Ishikawa (cell line): ENCODE measurements at regions not wholly inside any gene's neighbourhood (a gene's known extent, or its start where the extent isn't known, plus 50 kb on each side); places are given as distances from the start of the nearest gene placed in this dataset.

Experiments used
- CEBPB ChIP-seq: IDR thresholded peaks from 2 replicates; pipeline ENCODE4 v1.6.1; 2012
- CREB1 ChIP-seq: IDR thresholded peaks from 2 replicates; pipeline ENCODE4 v1.6.1; 2012; ENCODE audit warnings: low read depth
- EGR1 ChIP-seq: IDR thresholded peaks from 2 replicates; pipeline ENCODE4 v1.6.1; 2012
- EP300 ChIP-seq: IDR thresholded peaks from 2 replicates; pipeline ENCODE4 v1.6.1; 2012; ENCODE audit warnings: borderline replicate concordance
- FOXM1 ChIP-seq: IDR thresholded peaks from 2 replicates; pipeline ENCODE4 v1.6.1; 2012; ENCODE audit warnings: low read depth, borderline replicate concordance
- NFIC ChIP-seq: IDR thresholded peaks from 2 replicates; pipeline ENCODE4 v1.6.1; 2012
- RAD21 ChIP-seq: IDR thresholded peaks from 2 replicates; pipeline ENCODE4 v1.6.1; 2012; ENCODE audit warnings: low read depth
- TAF1 ChIP-seq: IDR thresholded peaks from 2 replicates; pipeline ENCODE4 v1.6.1; 2012; ENCODE audit warnings: low read depth, mild to moderate bottlenecking
- TCF12 ChIP-seq: IDR thresholded peaks from 2 replicates; pipeline ENCODE4 v1.6.1; 2012; ENCODE audit warnings: low read depth
- TEAD4 ChIP-seq: IDR thresholded peaks from 2 replicates; pipeline ENCODE4 v1.6.1; 2012
- YY1 ChIP-seq: IDR thresholded peaks from 2 replicates; pipeline ENCODE4 v1.6.1; 2012; ENCODE audit warnings: low read depth
- ZBTB7A ChIP-seq: IDR thresholded peaks from 2 replicates; pipeline ENCODE4 v1.6.1; 2012; ENCODE audit warnings: low read depth
- TF ChIP-seq, protein P1 (sequence below): IDR thresholded peaks from 2 replicates; pipeline ENCODE4 v1.6.1; 2012; ENCODE audit warnings: low read depth, mild to moderate bottlenecking
- TF ChIP-seq, protein P2 (sequence below): IDR thresholded peaks from 2 replicates; pipeline ENCODE4 v1.6.1; 2012
- TF ChIP-seq, protein P3 (sequence below): IDR thresholded peaks from 2 replicates; pipeline ENCODE4 v1.6.1; 2012

DNA sequence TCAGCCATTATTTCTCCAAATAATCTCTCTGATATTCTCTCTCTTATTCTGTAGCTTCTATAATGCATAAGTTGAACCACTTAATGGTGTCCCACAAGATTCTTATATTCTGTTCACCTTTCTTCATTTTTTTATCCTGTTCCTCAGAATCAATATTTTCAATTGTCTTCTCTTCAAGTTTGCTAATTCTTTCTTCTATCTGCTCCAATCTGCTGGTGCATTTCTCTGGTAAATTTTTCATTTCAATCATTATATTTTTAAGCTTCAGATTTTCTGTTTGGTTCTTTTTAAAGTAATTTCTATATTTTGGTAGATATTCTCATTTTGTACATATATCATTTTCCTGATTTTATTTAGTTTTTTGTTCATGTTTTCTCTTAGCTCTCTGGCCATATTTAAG, 272.6 kb downstream of the ZEB1 start:
- TF ChIP-seq, protein P1, sequence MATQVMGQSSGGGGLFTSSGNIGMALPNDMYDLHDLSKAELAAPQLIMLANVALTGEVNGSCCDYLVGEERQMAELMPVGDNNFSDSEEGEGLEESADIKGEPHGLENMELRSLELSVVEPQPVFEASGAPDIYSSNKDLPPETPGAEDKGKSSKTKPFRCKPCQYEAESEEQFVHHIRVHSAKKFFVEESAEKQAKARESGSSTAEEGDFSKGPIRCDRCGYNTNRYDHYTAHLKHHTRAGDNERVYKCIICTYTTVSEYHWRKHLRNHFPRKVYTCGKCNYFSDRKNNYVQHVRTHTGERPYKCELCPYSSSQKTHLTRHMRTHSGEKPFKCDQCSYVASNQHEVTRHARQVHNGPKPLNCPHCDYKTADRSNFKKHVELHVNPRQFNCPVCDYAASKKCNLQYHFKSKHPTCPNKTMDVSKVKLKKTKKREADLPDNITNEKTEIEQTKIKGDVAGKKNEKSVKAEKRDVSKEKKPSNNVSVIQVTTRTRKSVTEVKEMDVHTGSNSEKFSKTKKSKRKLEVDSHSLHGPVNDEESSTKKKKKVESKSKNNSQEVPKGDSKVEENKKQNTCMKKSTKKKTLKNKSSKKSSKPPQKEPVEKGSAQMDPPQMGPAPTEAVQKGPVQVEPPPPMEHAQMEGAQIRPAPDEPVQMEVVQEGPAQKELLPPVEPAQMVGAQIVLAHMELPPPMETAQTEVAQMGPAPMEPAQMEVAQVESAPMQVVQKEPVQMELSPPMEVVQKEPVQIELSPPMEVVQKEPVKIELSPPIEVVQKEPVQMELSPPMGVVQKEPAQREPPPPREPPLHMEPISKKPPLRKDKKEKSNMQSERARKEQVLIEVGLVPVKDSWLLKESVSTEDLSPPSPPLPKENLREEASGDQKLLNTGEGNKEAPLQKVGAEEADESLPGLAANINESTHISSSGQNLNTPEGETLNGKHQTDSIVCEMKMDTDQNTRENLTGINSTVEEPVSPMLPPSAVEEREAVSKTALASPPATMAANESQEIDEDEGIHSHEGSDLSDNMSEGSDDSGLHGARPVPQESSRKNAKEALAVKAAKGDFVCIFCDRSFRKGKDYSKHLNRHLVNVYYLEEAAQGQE = no peak
- TF ChIP-seq, protein P2, sequence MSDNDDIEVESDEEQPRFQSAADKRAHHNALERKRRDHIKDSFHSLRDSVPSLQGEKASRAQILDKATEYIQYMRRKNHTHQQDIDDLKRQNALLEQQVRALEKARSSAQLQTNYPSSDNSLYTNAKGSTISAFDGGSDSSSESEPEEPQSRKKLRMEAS = no peak
- TF ChIP-seq EP300 (no peak), NFIC (no peak), FOXM1 (no peak), YY1 (no peak), TAF1 (no peak)
- TF ChIP-seq, protein P3, sequence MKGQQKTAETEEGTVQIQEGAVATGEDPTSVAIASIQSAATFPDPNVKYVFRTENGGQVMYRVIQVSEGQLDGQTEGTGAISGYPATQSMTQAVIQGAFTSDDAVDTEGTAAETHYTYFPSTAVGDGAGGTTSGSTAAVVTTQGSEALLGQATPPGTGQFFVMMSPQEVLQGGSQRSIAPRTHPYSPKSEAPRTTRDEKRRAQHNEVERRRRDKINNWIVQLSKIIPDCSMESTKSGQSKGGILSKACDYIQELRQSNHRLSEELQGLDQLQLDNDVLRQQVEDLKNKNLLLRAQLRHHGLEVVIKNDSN = no peak

DNA sequence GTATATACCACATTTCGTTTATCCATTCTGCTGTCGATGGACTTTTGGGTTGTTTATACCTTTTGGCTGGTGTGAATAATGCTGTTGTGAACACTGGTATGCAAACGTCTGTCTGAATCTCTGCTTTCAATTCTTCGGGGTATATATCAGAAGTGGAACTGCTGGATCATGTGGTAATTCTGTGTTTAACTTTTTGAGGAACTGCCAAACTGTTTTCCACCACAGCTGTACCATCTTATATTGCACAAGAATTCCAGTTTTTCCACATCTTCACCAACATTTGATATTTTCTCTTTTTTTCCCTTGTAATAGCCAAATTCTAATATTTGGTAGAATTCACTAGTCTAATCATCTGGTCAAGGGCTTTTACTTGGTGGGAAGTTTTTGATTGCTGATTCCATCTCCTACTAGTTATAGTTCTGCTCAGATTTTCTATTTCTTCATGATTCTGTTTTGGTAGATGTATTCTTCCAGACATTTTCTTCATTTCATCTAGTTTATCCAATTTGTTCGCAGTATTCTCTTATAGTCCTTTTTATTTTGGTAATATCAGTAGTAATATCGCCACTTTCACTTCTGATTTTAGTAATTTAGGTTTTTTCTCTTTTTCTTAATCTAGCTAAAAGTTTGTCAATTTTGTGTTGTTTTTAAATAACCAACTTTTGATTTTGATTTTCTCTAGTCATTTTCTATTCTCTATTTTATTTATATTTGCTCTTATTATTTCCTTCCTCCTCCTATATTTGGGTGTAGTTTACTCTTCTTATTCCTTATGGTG, 271.2 kb downstream of the ZEB1 start:
- TF ChIP-seq YY1 (no peak), NFIC (no peak), TCF12 (no peak), EP300 (no peak), FOXM1 (no peak), RAD21 (no peak), EGR1 (no peak), CEBPB (no peak), CREB1 (no peak), TAF1 (no peak), ZBTB7A (no peak), TEAD4 (no peak)
- TF ChIP-seq, protein P2 = no peak
- TF ChIP-seq, protein P3 = no peak
- TF ChIP-seq, protein P1 = no peak

DNA sequence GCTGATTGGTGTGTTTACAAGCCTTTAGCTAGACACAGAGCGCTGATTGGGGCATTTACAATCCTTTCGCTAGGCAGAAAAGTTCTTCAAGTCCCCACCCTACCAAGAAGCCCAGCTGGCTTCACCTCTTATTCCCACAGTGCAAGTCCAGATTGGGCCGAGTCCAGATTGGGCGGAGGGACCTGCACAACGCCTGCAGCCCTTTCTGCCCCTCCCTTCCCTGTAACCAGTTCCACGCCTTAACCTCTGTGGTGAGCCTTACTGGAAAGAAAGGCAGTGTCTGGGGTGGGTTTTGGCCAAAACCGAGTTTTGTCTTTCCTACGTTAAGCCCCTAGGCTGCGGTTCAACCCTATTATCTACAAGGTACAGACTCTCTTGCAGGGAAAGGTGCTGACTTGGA, 268.7 kb downstream of the ZEB1 start:
- TF ChIP-seq CREB1 (no peak), FOXM1 (no peak), YY1 (no peak), TCF12 (no peak), CEBPB (no peak), RAD21 (no peak), TEAD4 (no peak), NFIC (no peak), EGR1 (no peak)
- TF ChIP-seq, protein P2 = no peak
- TF ChIP-seq, protein P1 = no peak

DNA sequence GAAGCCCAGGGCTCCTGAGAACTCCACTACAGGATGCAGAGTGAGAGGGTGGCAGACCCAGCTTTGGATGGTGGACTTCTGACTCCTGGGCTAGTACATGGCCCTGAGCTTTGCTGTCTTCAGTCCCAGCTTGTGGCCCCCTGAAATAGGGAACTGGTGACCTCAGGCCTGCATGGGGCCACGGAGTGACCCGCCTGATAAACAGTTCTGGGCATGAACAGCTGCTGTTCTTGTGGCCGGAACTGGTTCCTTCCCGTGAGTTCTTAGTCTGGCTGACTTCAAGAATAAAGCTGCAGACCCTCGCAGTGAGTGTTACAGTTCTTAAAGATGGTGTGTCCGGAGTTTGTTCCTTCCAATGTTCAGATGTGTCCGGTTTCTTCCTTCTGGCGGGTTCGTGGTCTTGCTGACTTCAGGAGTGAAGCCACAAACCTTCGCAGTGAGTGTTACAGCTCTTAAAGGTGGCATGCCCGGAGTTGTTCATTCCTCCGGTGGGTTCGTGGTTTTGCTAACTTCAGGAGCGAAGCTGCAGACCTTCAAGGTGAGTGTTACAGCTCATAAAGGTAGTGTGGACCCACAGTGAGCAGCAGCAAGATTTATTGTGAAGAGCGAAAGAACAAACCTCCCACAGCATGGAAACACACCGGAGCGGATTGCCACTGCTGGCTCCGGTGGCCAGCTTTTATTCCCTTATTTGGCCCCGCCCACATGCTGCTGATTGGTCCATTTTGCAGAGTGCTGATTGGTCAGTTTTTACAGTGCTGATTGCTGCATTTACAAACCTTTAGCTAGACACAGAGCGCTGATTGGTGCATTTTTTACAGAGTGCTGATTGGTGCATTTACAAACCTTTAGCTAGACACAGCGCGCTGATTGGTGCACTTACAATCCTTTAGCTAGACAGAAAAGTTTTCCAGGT, 268.0 kb downstream of the ZEB1 start:
- TF ChIP-seq EP300 = no peak
- no peak for TF ChIP-seq FOXM1
- no peak for TF ChIP-seq CREB1
- no peak for TF ChIP-seq CEBPB
- no peak for TF ChIP-seq EGR1
- TF ChIP-seq YY1 = no peak
- TF ChIP-seq, protein P3 = no peak
- no peak for TF ChIP-seq TCF12
- TF ChIP-seq, protein P2 = no peak
- TF ChIP-seq TAF1 = no peak
- TF ChIP-seq NFIC = no peak
